WTC11 (cell line): ENCODE measurements at regions not wholly inside any gene's neighbourhood (a gene's known extent, or its start where the extent isn't known, plus 50 kb on each side); places are given as distances from the start of the nearest gene placed in this dataset.
"Not testable (repeated sequence)": the region's sequence is repeated elsewhere in the genome, so short reads cannot be mapped to it uniquely, and the experiment has no call there.

Experiments
- ATF1 ChIP-seq: sonication (generic); formaldehyde crosslinking; IDR thresholded peaks from 2 replicates; pipeline ENCODE4 v1.8.1; 2023; ENCODE audit warnings: mild to moderate bottlenecking, moderate library complexity, missing genetic modification reagents
- CREB1 ChIP-seq: sonication (generic); formaldehyde crosslinking; IDR thresholded peaks from 2 replicates; pipeline ENCODE4 v1.8.0; 2023; ENCODE audit warnings: mild to moderate bottlenecking, missing genetic modification reagents
- FOXK1 ChIP-seq: sonication (generic); formaldehyde crosslinking; IDR thresholded peaks from 2 replicates; pipeline ENCODE4 v1.8.0; 2022; ENCODE audit warnings: mild to moderate bottlenecking, moderate library complexity, missing genetic modification reagents
- KAT7 ChIP-seq: sonication (generic); formaldehyde crosslinking; IDR thresholded peaks from 2 replicates; pipeline ENCODE4 v1.8.1; 2023; ENCODE audit warnings: missing genetic modification reagents, mild to moderate bottlenecking, borderline replicate concordance
- NFATC4 ChIP-seq: fragments of 250-450 bp; sonication (Bioruptor Pico); IDR thresholded peaks from 2 replicates; pipeline ENCODE4 v1.9.0; 2021; ENCODE audit warnings: mild to moderate bottlenecking
- TCF7 ChIP-seq: sonication (generic); formaldehyde crosslinking; IDR thresholded peaks from 2 replicates; pipeline ENCODE4 v1.8.0; 2022; ENCODE audit warnings: mild to moderate bottlenecking, low read depth, missing genetic modification reagents, moderate library complexity
- TEAD4 ChIP-seq: sonication (generic); formaldehyde crosslinking; IDR thresholded peaks from 2 replicates; pipeline ENCODE4 v1.8.0; 2022; ENCODE audit warnings: mild to moderate bottlenecking, missing genetic modification reagents
- TP53 ChIP-seq: sonication (generic); formaldehyde crosslinking; IDR thresholded peaks from 2 replicates; pipeline ENCODE4 v1.8.1; 2023; ENCODE audit warnings: mild to moderate bottlenecking, missing genetic modification reagents
- ZBTB21 ChIP-seq: sonication (generic); formaldehyde crosslinking; IDR thresholded peaks from 2 replicates; pipeline ENCODE4 v1.8.1; 2023; ENCODE audit warnings: mild to moderate bottlenecking, missing genetic modification reagents, borderline replicate concordance
- ZNF317 ChIP-seq: sonication (generic); formaldehyde crosslinking; IDR thresholded peaks from 2 replicates; pipeline ENCODE4 v1.8.1; 2023; ENCODE audit warnings: low read depth, mild to moderate bottlenecking, moderate library complexity, missing genetic modification reagents, borderline replicate concordance
- TF ChIP-seq, protein P1 (sequence below): fragments of 200-600 bp; IDR thresholded peaks from 2 replicates; pipeline ENCODE4 v1.8.0; 2022; ENCODE audit warnings: antibody characterized with exemption
- TF ChIP-seq, protein P2 (sequence below): sonication (generic); formaldehyde crosslinking; IDR thresholded peaks from 2 replicates; pipeline ENCODE4 v1.8.0; 2022; ENCODE audit warnings: mild to moderate bottlenecking, missing genetic modification reagents
- TF ChIP-seq, protein P3 (sequence below): sonication (generic); formaldehyde crosslinking; IDR thresholded peaks from 2 replicates; pipeline ENCODE4 v1.8.0; 2023; ENCODE audit warnings: missing genetic modification reagents
- TF ChIP-seq, protein P4 (sequence below): fragments of 250-450 bp; sonication (Bioruptor Pico); IDR thresholded peaks from 2 replicates; pipeline ENCODE4 v1.9.0; 2021; ENCODE audit warnings: mild to moderate bottlenecking, borderline replicate concordance

DNA sequence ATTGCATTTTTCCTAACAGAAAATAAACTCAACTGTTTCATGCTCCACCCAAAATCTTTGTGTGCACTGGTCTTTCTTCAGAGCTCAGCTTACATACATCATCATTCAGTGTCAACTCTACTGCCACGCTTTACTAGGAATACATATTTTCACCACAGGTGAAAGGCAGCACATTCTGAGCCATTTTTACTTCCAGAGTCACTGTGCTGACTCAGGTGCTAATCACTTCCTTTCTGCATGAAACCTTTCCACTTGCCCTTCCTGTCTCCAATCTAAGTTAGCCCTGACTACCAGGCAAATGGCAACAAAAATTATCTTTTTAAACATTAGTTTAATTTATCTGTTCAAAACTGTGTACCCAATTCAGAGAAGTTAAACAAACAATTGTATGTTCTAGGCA, 1041.0 kb downstream of the PRIM2 start:
- TF ChIP-seq CREB1 (CRISPR knock-in tag); TEAD4 (CRISPR knock-in tag); TCF7 (CRISPR knock-in tag); ZBTB21 (CRISPR knock-in tag); ZNF317 (CRISPR knock-in tag); KAT7 (CRISPR knock-in tag); NFATC4 (CRISPR knock-in tag); ATF1 (CRISPR knock-in tag); TP53; FOXK1 (CRISPR knock-in tag): not testable (repeated sequence)
- TF ChIP-seq, protein P1, sequence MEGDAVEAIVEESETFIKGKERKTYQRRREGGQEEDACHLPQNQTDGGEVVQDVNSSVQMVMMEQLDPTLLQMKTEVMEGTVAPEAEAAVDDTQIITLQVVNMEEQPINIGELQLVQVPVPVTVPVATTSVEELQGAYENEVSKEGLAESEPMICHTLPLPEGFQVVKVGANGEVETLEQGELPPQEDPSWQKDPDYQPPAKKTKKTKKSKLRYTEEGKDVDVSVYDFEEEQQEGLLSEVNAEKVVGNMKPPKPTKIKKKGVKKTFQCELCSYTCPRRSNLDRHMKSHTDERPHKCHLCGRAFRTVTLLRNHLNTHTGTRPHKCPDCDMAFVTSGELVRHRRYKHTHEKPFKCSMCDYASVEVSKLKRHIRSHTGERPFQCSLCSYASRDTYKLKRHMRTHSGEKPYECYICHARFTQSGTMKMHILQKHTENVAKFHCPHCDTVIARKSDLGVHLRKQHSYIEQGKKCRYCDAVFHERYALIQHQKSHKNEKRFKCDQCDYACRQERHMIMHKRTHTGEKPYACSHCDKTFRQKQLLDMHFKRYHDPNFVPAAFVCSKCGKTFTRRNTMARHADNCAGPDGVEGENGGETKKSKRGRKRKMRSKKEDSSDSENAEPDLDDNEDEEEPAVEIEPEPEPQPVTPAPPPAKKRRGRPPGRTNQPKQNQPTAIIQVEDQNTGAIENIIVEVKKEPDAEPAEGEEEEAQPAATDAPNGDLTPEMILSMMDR: not testable (repeated sequence)
- TF ChIP-seq, protein P2, sequence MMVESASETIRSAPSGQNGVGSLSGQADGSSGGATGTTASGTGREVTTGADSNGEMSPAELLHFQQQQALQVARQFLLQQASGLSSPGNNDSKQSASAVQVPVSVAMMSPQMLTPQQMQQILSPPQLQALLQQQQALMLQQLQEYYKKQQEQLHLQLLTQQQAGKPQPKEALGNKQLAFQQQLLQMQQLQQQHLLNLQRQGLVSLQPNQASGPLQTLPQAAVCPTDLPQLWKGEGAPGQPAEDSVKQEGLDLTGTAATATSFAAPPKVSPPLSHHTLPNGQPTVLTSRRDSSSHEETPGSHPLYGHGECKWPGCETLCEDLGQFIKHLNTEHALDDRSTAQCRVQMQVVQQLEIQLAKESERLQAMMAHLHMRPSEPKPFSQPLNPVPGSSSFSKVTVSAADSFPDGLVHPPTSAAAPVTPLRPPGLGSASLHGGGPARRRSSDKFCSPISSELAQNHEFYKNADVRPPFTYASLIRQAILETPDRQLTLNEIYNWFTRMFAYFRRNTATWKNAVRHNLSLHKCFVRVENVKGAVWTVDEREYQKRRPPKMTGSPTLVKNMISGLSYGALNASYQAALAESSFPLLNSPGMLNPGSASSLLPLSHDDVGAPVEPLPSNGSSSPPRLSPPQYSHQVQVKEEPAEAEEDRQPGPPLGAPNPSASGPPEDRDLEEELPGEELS (CRISPR knock-in tag): not testable (repeated sequence)
- TF ChIP-seq, protein P3, sequence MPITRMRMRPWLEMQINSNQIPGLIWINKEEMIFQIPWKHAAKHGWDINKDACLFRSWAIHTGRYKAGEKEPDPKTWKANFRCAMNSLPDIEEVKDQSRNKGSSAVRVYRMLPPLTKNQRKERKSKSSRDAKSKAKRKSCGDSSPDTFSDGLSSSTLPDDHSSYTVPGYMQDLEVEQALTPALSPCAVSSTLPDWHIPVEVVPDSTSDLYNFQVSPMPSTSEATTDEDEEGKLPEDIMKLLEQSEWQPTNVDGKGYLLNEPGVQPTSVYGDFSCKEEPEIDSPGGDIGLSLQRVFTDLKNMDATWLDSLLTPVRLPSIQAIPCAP (CRISPR knock-in tag): not testable (repeated sequence)
- TF ChIP-seq, protein P4, sequence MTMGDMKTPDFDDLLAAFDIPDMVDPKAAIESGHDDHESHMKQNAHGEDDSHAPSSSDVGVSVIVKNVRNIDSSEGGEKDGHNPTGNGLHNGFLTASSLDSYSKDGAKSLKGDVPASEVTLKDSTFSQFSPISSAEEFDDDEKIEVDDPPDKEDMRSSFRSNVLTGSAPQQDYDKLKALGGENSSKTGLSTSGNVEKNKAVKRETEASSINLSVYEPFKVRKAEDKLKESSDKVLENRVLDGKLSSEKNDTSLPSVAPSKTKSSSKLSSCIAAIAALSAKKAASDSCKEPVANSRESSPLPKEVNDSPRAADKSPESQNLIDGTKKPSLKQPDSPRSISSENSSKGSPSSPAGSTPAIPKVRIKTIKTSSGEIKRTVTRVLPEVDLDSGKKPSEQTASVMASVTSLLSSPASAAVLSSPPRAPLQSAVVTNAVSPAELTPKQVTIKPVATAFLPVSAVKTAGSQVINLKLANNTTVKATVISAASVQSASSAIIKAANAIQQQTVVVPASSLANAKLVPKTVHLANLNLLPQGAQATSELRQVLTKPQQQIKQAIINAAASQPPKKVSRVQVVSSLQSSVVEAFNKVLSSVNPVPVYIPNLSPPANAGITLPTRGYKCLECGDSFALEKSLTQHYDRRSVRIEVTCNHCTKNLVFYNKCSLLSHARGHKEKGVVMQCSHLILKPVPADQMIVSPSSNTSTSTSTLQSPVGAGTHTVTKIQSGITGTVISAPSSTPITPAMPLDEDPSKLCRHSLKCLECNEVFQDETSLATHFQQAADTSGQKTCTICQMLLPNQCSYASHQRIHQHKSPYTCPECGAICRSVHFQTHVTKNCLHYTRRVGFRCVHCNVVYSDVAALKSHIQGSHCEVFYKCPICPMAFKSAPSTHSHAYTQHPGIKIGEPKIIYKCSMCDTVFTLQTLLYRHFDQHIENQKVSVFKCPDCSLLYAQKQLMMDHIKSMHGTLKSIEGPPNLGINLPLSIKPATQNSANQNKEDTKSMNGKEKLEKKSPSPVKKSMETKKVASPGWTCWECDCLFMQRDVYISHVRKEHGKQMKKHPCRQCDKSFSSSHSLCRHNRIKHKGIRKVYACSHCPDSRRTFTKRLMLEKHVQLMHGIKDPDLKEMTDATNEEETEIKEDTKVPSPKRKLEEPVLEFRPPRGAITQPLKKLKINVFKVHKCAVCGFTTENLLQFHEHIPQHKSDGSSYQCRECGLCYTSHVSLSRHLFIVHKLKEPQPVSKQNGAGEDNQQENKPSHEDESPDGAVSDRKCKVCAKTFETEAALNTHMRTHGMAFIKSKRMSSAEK: not testable (repeated sequence)
